NCI-H446 treated with DMSO at 0.1 percent for 48 hours (cell line): ENCODE measurements at regions not wholly inside any gene's neighbourhood (a gene's known extent, or its start where the extent isn't known, plus 50 kb on each side); places are given as distances from the start of the nearest gene placed in this dataset.
"Not testable (repeated sequence)": the region's sequence is repeated elsewhere in the genome, so short reads cannot be mapped to it uniquely, and the experiment has no call there.

Experiments
- DNase-seq: peaks from one replicate; lab custom pipeline; 2025; lab: John Stamatoyannopoulos, UW

- DNase-seq: no peak
These were observed 1138.3 kb upstream of the LRRTM3 start for GRCh38 chr10:65787571-65787970.

DNA sequence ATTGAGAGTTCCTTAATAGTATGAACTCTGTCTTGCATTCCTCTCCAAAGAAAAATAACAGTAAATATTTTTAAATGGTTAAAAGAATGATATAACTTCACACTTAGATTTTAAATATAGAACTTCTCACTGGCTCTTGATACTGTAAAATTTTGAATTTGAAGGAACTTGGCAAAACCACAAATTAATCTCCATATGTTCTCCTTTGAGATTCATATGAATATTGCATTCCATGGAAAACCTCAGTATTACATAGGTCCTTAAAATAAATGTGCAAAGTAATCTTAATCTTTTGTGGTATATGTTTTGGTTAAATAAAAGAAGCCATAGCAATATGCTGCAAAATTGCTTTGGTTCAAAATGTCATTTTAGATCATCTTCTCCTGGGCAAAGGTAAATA lies 1137.6 kb upstream of the LRRTM3 start:
- DNase-seq: no peak

DNA sequence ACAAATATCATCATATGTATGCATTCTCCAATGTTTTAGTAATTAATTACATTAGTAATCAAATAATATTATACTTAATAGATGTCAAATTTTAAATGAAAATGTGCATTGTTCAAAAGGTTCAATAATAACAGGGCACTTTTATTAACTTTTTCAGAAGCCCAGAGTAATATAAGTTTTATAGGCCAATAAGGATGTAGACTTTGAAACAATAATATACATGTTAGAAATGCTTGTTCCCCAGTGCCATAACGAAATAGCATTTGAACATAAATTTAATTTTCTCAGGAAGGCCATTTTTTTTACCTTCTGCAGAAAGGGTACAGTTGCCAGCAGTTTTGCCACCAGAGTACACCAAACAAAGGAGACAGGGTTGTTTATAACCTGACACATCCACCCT lies 1133.9 kb upstream of the LRRTM3 start:
- no peak for DNase-seq

DNA sequence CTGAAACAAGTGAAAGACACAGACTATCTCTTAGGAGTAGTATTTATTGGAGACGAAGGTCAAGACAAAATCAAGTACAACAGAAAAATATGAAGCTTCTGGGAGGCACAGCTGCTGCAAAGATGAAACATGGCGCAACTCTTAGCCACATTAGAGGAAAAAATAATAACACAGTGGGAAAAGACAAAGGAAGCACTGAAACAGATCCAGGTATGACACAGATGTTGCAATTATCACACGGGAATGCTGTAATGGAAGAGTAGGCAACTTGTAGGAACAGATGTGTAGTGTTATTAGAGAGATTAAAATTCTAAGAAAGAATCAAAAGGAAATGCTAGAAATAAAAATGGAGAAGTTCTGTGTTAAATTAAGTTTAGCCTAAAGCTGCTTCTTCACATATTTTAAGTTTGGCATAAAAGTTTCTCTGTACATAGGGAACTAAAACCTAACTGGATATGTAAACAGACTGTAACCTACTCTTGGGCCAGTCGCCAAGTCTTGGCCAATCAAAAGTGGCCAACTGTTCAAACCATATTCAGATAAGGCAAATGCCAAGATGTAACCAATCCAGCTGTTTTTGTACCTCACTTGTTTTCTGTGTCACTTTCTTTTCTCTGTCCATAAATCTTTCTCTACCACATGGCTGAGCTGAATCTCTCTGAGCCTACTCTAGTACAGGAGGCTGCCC lies 1132.0 kb upstream of the LRRTM3 start:
- DNase-seq: no peak

- not testable (repeated sequence) for DNase-seq
These were observed 1131.0 kb upstream of the LRRTM3 start for GRCh38 chr10:65794861-65795260.

- no peak for DNase-seq
These were observed 1129.4 kb upstream of the LRRTM3 start for GRCh38 chr10:65796472-65796871.

DNA sequence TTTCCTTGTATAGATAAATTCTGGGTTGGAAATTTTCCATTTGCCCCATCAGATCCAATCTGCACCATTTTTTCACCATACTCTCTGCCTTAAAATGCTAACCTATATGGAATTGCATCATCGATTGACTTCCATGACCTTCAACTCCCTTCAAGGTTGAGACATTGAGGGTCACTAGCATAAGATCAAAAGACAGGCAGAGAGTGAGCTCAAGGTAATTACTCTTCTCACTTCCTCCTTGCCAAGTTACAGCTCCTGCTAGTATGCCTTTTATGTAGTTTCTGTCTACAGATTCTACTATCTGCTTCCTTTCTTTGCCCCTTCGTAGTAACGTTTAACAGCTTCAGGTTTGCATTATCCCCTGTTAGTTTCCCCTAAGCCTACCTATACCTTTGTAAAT lies 1127.7 kb upstream of the LRRTM3 start:
- no peak for DNase-seq

- DNase-seq: no peak
These were observed 1123.4 kb upstream of the LRRTM3 start for GRCh38 chr10:65802391-65802790.

- no peak for DNase-seq
These were observed 1120.3 kb upstream of the LRRTM3 start for GRCh38 chr10:65805511-65805910.

- DNase-seq: no peak
These were observed 1119.8 kb upstream of the LRRTM3 start for GRCh38 chr10:65805993-65806392.

DNA sequence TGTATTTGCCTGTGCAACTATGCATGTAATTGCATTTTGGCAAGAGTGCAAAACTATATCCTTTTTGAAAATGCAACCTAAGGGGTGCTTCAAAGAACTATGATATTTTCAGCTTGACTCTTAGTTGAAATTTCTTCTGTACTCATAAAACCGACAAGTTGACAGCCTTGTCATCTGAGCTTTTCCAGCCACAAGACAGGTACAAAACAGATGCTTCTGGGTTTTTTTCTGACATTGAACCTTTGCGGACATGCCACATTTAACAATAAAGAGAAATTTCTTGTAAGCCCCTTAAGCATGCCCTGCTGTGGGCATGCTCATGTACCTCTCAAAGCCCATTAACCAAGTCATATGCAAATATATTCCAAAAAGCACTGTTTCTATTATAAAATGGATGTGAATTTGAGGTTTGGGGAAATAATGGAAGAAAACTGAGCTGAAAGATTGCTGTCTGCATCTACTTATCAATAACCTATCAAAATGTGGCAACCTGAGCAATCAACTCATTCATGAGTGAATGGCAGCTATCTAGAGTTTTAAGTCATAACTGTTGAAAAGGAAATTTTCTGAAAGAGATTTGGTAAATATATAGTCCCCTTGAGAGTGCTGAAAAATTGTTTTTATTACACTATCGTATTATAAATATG lies 1117.0 kb upstream of the LRRTM3 start:
- DNase-seq: no peak

- no peak for DNase-seq
These were observed 1113.8 kb upstream of the LRRTM3 start for GRCh38 chr10:65811931-65812525.

DNA sequence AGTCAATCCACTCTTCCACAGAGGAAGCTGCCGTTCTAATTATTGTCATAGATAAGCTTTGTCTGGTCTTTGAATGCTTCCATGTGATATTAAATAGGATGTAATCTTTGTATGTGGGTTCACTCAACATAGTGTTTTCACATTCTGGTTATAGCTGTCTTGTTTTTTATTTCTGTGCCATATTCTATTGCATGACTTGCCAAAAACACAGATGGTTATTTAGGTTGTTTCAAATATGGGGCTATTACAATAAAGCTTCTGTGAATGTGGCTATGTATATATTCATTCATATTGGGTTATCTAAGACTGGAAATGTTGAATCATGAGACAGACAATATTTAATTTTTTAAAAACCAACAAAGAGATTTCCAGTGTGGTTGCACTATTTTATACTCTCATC lies 1109.3 kb upstream of the LRRTM3 start:
- DNase-seq: no peak

- DNase-seq: no peak
These were observed 1106.8 kb upstream of the LRRTM3 start for GRCh38 chr10:65818990-65819389.

- DNase-seq: no peak
These were observed 1098.5 kb upstream of the LRRTM3 start for GRCh38 chr10:65827359-65827758.

GRCh38 chr10:65838811-65839210 lies 1087.0 kb upstream of the LRRTM3 start:
- DNase-seq: no peak

GRCh38 chr10:65843203-65843602 lies 1082.6 kb upstream of the LRRTM3 start:
- DNase-seq: no peak

GRCh38 chr10:65845916-65846315 lies 1079.9 kb upstream of the LRRTM3 start:
- no peak for DNase-seq

GRCh38 chr10:65846541-65846940 lies 1079.3 kb upstream of the LRRTM3 start:
- DNase-seq: no peak

- DNase-seq: no peak
These were observed 1078.9 kb upstream of the LRRTM3 start for GRCh38 chr10:65846949-65847348.

GRCh38 chr10:65847436-65848230 lies 1078.2 kb upstream of the LRRTM3 start:
- peak; percentile 66 for DNase-seq

DNA sequence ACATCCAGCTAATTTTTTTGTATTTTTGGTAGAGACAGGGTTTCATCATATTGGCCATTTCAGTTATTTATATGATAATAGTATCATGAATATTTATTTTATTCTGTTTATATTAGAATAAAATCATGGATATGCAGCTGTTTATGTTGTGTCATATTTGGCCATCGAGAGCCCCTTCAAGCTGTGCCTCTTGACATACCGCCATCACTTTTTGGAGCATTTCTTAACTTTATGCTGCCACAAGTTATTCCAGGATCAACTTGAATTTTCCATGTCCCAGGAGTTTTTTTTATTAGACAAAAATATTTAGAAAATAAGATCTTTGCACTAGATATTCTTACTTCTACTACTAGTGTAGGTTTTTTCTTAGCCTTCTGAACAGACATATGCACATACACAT lies 1067.0 kb upstream of the LRRTM3 start:
- DNase-seq: no peak

- DNase-seq: no peak
These were observed 1064.6 kb upstream of the LRRTM3 start for GRCh38 chr10:65861249-65861648.
